Fibroblast of skin of back (primary cell): ENCODE measurements at regions not wholly inside any gene's neighbourhood (a gene's known extent, or its start where the extent isn't known, plus 50 kb on each side); places are given as distances from the start of the nearest gene placed in this dataset.
"Not testable (repeated sequence)": the region's sequence is repeated elsewhere in the genome, so short reads cannot be mapped to it uniquely, and the experiment has no call there.

Source experiments
- DNase-seq: peaks from one replicate; pipeline ENCODE4 v3.0.0-alpha.2; 2013

DNA sequence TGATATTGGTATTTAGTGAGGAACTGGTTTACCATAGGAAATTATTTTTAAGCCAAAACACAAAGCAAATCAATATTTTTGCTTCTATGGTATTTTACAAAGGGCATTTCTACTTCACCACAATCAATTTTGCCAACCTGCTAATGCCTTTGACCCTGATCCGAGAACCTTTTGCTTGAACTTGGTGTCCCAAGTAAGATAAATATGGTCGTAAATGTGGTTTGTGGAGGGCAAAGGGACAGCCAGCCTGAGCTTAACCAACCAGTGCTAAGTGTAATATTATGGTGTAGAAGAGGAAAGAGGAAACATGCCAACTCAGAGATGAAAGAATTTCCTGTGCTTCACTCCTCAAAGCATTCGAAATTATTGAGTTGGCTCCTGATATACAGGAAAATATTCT is 148.4 kb downstream of the C3orf38 start:
- DNase-seq, result no peak

DNA sequence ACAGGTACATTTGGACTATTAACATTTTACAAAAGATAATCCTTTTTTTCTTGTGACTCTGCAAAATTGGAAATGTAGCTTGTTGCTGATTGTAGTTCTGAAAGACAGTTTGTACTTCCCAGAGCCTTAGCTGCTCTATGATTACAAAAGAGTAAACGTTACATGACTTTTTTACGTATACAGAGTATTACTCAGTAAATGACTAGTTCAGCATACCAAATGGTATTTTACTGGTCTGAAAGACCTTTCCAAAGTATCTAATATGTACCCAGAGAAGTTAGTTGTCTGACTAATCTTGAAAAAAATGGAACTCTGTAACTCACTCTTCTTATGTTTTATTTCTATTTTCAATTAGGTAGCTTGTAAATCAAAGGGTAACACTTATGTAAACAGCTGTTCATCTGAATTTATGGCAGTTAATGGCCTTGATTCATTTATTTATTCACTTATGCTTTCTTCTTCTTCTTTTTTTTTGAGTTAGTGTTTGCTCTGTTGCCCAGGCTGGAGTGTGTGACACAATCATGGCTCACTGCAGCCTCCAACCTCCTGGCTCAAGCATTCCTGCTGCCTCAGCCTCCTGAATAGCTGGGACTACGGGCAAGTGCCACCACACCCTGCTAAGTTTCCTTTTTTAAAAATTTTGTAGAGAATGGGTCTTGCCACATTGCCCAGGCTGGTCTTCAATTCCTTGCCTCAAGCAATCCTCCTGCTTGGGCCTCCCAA is 151.7 kb downstream of the C3orf38 start:
- DNase-seq, result no peak

DNA sequence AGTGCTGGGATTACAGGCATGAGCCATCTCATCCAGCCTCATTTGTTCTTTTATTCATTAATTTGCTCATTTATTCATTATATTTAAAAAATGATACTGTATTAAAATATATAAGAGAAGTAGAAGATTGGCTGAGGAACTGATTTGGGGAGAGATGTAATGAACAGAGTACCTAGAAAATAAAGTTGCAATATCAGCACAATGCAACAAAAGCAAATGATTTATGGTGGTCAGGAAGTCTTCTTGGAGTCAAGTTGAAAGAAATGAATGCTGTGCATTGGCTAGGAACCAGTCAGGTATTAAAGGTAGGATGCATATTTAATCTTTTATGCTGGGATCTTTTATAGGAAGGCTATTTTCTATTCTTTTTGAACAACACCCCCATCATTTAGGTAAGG is 152.2 kb downstream of the C3orf38 start:
- DNase-seq, result no peak

DNA sequence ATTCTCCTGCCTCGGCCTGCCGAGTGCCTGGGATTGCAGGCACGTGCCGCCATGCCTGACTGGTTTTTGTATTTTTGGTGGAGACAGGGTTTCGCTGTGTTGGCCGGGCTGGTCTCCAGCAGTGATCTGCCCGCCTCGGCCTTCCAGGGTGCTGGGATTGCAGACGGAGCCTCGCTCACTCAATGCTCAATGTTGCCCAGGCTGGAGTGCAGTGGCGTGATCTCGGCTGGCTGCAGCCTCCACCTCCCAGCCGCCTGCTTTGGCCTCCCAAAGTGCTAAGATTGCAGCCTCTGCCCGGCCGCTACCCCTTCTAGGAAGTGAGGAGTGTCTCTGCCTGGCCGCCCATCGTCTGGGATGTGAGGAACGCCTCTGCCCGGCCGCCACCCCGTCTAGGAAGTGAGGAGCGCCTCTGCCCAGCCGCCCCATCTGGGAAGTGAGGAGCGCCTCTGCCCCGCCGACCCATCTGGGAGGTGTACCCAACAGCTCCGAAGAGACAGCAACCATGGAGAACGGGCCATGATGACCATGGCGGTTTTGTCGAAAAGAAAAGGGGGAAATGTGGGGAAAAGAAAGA is 153.7 kb downstream of the C3orf38 start:
- not testable (repeated sequence) for DNase-seq

DNA sequence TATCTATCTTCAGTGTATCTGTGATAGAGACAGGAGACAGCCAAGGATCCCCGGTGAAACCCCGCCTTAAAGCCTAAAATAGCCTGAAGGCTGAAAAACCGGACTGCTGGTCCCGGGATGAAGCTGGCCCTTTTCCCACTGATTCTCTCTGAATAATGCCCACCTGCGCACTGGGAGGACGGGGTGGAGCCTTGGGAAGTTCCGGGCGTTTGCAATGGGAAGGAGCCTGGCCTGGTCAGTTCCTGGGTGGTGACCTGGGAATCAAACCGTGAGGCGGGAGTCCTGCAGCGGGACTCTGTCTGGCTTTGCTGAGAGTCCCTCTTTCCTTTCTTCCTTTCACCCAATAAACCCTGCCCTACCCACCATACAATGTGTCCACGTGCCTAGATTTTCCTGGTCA is 157.9 kb downstream of the C3orf38 start:
- no peak for DNase-seq

DNA sequence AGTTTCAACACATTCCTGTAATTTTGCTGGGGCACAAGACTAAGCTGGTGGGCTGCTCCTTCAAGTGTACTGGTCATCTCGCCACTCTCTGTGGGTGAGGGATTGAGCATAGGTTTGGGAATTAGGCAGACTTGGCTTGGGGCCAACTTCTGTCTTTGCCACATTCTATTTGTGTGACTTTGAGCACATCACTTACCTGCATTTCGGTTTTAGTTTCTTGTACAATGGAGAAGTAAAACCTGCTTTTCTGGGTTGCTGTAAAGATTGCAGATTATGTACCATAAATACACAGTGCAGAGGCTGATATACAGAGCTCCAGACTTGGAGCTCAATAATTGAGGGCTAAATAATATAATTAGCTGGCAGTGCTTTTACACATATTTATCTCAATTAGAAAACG is 162.1 kb downstream of the C3orf38 start:
- no peak for DNase-seq

DNA sequence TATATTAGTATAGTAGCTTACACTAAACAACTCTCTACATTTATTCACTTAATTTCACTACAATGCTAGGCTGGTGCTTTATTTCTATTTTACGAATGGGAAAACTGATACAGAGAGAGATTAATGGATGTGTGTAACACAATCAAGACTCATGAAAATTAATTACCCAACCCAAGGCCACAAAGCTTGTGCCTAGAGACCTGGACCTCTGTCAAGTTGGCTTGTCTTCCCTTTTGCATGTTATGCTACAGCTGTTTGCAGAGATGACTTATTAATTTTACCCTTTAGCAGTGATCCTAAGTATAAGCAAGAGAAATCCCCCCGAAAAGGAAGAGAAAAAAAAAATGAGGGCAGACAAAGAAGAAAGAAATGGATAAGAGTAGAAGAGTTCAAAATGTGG is 162.5 kb downstream of the C3orf38 start:
- DNase-seq, result no peak

DNA sequence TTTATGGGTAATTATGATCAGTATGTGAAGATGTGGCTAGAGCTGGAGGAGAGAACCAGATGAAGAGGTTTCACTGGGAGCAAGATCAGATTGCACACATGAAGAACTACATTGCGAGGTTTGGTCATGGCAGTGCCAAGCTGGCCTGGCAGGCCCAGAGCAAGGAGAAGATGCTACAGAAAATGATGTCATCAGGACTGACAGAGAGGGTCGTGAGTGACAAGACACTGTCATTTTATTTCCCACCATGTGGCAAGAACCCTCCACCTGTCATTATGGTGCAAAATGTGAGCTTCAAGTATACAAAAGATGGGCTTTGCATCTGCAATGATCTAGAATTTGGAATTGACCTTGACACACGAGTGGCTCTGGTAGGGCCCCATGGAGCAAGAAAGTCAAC is 168.3 kb downstream of the C3orf38 start:
- no peak for DNase-seq

DNA sequence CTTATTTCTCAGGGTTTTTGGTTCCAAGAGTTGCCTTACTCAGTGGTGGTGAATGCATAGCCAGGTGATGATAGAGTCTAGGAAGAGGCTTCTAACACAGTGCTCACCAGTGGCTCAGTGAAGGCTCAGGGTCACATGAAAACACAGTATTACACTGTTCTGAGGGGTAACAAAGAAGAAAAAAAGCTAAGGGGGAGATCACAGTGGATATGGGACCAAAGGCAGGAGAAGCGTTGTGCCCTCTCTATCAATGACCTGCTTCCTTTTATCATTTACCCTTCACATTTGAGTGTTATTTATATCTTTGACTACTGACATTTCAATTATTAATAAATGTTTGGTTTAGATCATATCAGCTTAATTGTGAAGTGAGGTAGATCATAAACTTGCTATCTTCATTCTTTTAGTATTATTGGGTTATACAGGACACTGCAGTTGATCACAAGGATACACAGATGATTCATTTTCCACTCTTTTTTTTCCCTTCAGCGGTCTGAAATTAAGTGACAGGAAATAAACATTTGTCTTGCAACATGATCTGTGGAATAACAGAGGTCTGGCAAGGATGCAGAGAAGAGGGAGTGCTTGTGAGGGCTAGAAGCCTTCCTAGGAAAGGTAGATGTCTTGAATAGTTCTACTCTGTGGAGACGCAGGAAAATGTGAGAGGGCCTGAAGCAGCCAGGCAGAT is 171.7 kb downstream of the C3orf38 start:
- peak; percentile 20 for DNase-seq

DNA sequence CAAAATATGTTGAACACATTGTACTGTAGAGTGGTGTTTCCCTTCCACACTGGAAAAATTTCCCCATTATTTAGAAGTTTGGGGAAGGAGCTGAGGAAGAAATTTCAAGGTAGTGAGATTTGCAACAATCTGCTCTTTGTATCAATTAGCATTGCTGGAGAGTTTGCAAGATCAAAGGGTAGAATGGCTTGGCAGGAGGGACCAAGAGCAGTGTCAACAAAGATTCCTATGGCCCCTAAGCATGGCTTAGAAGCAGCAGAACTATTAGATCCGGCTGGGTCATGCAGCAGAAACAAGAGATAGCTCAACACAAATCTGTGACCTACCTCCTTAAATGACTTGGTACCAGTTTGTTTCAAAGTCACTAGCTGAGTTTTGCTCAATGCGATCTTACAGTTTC is 175.0 kb downstream of the C3orf38 start:
- DNase-seq, result no peak

DNA sequence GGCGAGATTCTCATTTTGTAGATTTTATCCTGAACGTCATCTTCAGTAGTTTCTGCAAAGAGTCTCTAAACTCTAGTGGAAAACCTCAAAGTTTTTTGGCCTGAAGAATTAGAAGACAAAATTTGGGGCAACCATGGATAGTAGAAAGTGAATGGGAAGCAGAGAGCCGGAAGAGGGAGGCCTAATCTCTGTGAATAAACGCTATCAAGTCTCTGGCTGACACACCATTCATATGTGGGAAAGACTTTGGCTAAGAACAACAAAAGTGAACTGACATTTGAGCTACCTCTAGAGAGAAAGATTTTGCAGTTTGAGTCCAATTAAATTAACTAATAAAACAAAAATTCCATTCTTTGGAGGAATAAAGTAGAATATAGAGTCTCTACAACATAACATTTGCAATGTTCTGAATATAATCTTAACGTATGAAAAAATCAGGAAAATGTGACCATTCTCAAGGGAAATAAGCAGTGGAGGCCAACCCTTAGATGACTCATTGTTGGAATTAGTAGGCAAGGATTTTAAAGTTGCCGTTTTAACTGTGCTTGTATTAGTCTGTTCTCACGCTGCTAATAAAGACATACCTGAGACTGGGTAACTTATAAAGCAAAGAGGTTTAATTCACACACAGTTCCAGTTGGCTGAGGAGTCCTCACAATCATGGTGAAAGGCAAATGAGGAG is 184.6 kb downstream of the C3orf38 start:
- peak; percentile 9 for DNase-seq

DNA sequence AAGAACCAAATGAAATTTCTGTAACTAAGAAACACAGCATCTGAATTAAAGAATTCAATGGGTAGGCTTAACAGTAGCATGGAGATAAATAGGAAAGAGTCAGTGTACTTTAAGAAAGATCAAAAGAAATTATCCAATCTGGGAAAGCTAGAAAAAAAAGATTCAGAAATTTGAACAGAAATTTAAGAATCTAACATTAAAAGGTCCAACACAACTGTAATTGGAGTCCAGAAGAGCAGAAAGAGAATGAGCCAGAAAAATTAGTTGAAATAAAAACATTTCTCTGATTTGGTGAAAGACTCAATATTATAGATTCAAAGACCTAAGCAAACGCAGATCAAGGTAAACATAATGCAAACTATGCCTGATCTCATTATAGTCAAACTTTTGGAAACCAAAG is 187.1 kb downstream of the C3orf38 start:
- DNase-seq, result no peak

DNA sequence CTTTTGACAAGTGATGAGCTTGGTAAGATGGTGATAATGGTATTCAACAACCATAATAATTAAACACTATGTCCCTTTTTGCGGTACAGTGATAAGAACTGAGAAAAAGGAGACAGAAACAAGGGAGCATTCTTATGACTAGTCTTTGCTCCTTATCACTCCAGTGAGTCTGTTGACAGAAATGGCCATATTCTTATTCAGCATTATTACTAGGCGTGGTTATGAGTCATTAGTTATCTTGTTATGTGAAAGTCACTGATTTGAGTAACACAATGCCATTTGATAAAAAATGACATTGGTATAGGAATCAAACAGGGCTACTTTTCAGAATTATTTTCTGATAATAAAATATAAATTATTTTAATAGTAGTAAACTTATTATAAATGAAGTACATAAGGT is 193.5 kb downstream of the C3orf38 start:
- DNase-seq, result no peak

DNA sequence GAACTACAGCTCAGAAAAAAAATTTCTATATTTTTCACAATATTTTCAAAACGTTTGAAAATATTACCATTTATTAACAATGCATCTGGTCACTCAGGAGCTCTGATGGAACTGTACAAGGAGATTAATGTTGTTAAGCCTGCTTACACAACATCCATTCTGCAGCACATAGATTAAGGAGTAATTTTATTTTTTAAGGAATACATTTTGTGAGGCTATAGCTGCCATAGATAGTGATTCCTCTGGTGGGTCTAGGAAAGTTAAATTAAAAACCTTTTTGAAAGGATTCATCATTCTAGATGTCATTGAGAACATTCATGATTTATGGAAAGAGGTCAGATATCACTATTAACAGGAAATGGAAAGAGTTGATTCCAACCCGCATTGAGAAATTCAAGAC is 196.9 kb downstream of the C3orf38 start:
- no peak for DNase-seq

DNA sequence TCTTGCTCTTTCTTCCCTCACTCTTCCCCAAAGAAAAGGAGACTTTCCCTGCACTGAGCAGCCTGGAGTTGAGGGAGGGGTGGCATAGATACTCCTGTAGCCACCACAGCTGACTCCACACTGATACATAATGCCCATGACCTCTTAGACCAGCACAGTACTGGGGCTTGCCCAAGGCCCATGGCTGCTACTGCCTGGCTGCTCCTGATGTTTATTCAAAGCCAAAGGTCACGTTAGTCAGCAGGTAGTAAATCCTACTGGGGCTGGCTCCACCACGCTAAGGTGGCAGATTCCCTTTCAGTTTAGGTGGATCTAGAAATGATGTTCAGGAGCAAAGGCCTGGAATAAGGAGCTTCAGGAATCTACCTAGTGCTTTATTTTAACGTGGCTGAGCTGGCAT is 212.7 kb downstream of the C3orf38 start:
- DNase-seq, result no peak

DNA sequence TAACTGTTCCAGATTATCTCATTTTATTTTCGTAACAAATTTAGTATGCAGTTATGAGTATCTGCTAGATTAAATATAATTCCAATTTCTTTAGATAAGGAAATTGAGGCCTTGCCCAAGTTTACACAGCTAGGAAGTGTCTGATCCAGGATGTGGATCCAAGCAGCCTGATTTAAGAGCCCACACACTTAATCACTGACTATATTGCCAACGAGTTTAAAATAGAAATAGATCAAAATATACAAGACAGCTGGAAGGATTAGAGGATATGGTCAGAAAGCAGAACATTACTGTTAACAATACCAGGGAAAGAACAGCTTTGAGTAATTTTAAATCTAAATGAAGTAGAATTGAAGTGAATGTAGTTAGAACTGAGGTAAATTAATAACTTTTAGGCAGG is 215.2 kb downstream of the C3orf38 start:
- DNase-seq, result no peak

DNA sequence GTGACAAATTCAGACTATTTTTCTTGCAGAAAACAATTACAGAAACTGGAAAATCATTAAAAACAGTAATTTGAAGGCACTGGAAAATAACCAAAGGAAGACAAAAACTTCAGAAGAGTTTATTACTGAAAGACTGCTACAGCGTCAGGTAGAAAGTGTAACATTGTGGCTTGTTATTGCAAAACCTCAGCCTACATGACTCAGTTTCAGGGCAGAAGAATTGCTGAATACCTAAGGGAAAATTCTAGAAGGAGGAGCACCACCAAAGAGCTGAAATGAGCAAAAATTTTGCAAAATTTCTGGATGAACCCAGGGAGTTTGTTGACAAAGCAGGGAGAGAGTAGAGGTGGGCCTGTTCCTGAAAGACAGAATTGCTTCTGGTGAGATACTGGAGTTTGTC is 219.6 kb downstream of the C3orf38 start:
- DNase-seq, result no peak

DNA sequence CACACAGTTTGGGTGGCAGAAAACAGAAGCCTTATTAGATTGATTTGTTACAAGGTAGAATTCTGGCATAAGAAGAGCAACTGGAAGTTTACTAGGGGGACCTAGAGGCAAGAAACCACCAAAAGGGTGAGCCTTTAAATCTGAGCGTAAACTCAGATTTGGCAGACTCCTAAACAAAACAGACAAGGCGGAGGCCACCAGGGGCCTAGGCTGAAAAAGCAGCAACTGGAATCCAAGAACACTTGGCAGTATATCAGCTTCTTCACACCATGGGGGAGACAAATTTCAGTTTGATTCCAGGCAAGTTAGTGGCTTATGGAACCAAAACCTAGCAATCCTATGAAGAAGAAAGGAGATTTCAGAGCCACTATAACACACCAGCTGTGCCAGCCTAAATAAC is 220.0 kb downstream of the C3orf38 start:
- no peak for DNase-seq

DNA sequence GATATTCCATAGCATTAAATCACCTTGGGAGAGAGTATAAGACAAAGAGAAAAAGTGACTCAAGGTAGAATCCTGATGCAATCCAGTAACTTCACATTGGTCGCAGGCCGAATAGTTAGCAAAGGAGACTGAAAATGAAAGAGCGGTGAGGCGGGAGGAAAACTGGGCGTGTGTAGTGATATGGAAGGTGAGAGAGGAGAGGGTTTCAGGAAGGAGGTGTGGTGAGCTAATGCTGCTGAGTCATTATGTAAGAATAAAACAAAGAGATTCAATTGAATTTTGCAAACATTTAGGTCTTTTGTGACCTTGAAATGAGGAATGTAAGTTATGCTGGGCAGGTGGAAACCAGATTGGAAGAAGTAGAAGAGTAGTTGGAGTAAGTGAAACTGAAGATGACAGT is 235.3 kb downstream of the C3orf38 start:
- DNase-seq, result no peak

DNA sequence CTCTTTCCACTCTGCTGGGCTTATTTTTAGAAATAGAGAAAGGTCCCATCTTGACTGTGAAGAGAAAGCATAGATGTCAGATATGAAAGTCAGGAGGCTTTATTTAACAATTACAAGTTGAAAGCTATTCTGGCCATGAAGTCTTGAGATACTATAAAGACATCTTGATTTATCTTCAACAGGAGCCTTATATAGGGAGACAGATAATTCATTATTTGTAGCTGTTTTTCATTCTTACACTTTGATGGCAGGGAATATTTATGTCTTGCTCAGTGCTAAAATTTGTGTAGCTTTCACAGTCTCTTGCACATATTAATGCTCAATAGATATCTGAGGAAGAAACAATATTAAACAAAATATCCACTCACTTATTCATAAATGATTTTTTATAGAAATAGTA is 248.8 kb downstream of the C3orf38 start:
- DNase-seq, result no peak

DNA sequence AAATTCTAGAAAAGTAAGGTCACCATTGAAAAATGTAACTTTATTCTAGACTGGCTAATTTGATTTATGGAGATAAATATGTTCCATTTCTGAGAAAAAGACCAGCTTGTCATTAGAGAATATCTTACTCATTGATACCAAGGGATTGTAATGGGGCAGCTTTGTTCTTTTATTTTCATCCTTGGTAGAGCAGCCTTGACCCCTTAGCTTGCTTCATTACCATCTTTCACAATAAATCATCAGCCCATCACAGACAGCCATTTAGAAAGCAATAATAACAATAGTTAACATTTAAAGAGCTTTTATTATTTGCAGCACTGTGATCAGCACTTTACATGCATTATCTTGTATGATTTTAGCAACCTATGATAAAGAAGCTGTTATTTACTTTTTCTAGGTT is 253.6 kb downstream of the C3orf38 start:
- DNase-seq, result no peak

DNA sequence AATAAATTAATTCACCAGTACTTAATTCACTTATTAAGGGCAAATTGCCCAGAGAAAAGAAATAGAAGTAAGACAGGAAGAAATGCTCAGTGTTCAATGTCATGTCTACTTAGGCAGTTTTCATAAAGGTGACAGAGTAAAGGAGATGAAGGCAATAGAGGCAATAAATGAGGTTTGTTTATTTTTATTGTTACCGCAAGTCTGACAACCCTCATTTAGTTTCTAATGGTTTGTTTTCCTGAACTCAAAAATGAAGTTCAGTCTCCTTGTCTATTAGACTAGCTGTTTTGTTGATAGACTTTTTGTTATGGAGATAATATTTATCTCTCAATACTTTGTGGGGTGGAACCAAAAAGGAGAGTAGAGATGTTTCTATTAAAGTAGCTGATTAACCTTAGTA is 258.3 kb downstream of the C3orf38 start:
- DNase-seq, result no peak

DNA sequence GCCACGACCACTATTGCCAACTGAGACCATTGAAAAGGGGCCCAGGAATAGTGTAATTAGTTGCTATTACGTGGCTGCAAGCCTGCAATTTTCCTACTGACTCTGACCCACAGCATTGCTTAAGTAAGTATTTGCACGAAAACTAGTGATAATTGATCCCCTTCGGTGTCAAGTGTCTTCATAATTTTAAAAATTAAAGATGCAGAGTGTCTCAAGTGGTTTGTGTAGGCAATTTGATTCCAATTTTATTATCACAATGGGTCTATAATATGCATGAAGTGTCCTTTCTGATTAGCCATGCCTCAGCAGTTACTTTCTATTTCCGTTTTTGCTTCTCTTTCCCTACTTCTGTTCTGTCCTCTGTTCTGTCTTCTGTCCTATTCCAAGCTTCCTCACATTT is 259.2 kb downstream of the C3orf38 start:
- DNase-seq, result no peak

DNA sequence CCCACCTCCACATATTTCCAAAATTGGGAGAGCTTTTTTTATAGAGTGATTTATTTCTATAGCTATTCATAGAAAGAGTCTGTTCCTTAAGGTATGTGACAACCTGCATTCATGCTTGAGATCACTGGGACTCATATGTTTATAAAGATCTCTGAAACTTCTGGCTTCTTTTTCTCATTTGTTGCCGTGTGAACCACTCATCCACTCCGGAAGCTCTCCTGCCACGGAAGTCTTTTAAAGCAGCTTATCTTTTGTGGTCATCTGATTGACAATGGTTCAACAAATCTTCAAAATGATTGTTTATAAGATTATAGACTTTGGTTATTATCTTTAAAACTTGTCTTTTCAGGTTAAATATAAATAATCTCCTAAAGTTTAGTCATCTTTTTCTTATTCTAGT is 260.5 kb downstream of the C3orf38 start:
- DNase-seq, result no peak
